K562 (cell line): ENCODE measurements at regions not wholly inside any gene's neighbourhood (a gene's known extent, or its start where the extent isn't known, plus 50 kb on each side); places are given as distances from the start of the nearest gene placed in this dataset.
"Not testable (repeated sequence)": the region's sequence is repeated elsewhere in the genome, so short reads cannot be mapped to it uniquely, and the experiment has no call there.

Experiments used
- ATAC-seq: fragments of 200-7000 bp; cut with Tn5 transposase; 3 replicates; pipeline ENCODE4 v1.9.1; 2020; ENCODE audit warnings: moderate library complexity
- BruUV-seq: library from RNA; stranded (reverse); fragments of 400-500 nt; replicated peaks from 2 replicates; lab custom pipeline; 2021; lab: Mats Ljungman, UMichigan
- CTCF ChIA-PET: fragments of 300-600 bp; formaldehyde crosslinking; extraction: SDS; loops from one replicate; lab custom pipeline; 2021; ENCODE audit warnings: low intra/inter-chr PET ratio; lab: Yijun Ruan, JAX
- POLR2A ChIA-PET: fragments of 300-600, 350-650 bp; sonication (Branson Sonifier 250); formaldehyde crosslinking; extraction: SDS; loops from one replicate; lab custom pipeline; 2021; ENCODE audit warnings: antibody characterized with exemption, inconsistent platforms; lab: Yijun Ruan, JAX
- DNase-seq, 4 experiments: peaks; one replicate each; pipeline versions ENCODE4 v3.0.0 to v3.0.0-alpha.2; 2011 to 2018; ENCODE audit warnings: low spot score in 3 of 4, mixed read lengths in 3 of 4; ENCODE audit errors: extremely low read depth in 1 of 4
- FAIRE-seq: peaks from 2 replicates; lab custom pipeline; 2011; peaks lifted over from hg19 to GRCh38; lab: Jason Lieb, UNC
- H2AFZ ChIP-seq: 2 replicates; pipeline ENCODE4 v1.6.0; 2011; ENCODE audit warnings: low read depth, low read length, control low read depth, inconsistent platforms
- H3K27ac ChIP-seq: fragments of 200-600 bp; 3 replicates; pipeline ENCODE4 v1.8.0; 2011; ENCODE audit warnings: low read depth, mild to moderate bottlenecking, control low read depth, inconsistent platforms, low read length, moderate library complexity, mixed read lengths; ENCODE audit errors: extremely low read depth
- H3K27me3 ChIP-seq, 2 experiments: fragments of 300-600 bp in 1 of 2; 2 replicates in 1 of 2; 3 replicates in 1 of 2; pipeline versions ENCODE4 v1.6.0 to v1.8.0; 2011; ENCODE audit warnings: inconsistent platforms in 2 of 2, low read length in 2 of 2, mild to moderate bottlenecking in 1 of 2, mixed read lengths in 1 of 2, moderate library complexity in 1 of 2; ENCODE audit not compliant: control insufficient read depth in 2 of 2, insufficient read depth in 2 of 2
- H3K36me3 ChIP-seq: fragments of 300-600 bp; 3 replicates; pipeline ENCODE4 v1.8.0; 2011; ENCODE audit warnings: mild to moderate bottlenecking, low read length, inconsistent platforms; ENCODE audit not compliant: control insufficient read depth, insufficient read depth
- H3K4me1 ChIP-seq, 2 experiments: fragments of 200-600 bp in 1 of 2; replicated peaks in 1 of 2; 2 replicates in 1 of 2; 3 replicates in 1 of 2; pipeline versions ENCODE4 v1.5.1 to v1.8.0; 2011; ENCODE audit warnings: inconsistent platforms in 2 of 2, low read length in 2 of 2, mild to moderate bottlenecking in 1 of 2, mixed read lengths in 1 of 2, moderate library complexity in 1 of 2; ENCODE audit not compliant: control insufficient read depth in 2 of 2, insufficient read depth in 2 of 2
- H3K4me2 ChIP-seq: 2 replicates; pipeline ENCODE4 v1.6.1; 2011; ENCODE audit warnings: low read length, control low read depth, inconsistent platforms, mixed read lengths; ENCODE audit not compliant: insufficient read depth
- H3K4me3 ChIP-seq: fragments of 200-600 bp; sonication (generic), shearing (Covaris generic); 2 replicates; pipeline ENCODE4 v1.5.1; 2016; ENCODE audit warnings: control low read depth, inconsistent platforms
- H3K79me2 ChIP-seq: fragments of 200-600 bp; 3 replicates; pipeline ENCODE4 v1.8.0; 2011; ENCODE audit warnings: low read length, inconsistent platforms; ENCODE audit not compliant: control insufficient read depth, insufficient read depth
- H3K9ac ChIP-seq, 2 experiments: 2 replicates each; pipeline versions ENCODE4 v1.6.0 to v1.6.1; 2011; ENCODE audit warnings: low read depth in 2 of 2, low read length in 2 of 2, control low read depth in 1 of 2, inconsistent platforms in 1 of 2, mild to moderate bottlenecking in 1 of 2, mixed read lengths in 1 of 2; ENCODE audit not compliant: insufficient read depth in 1 of 2
- H3K9me1 ChIP-seq: one replicate; pipeline ENCODE4 v1.6.0; 2011; ENCODE audit warnings: inconsistent platforms, mild to moderate bottlenecking, low read length, moderate library complexity; ENCODE audit not compliant: control insufficient read depth, insufficient read depth
- H3K9me3 ChIP-seq: replicated peaks from 2 replicates; pipeline ENCODE4 v1.5.1; 2011; ENCODE audit warnings: low read depth, low read length, inconsistent platforms; ENCODE audit not compliant: control insufficient read depth, insufficient read depth
- H4K20me1 ChIP-seq: replicated peaks from 2 replicates; pipeline ENCODE4 v1.6.1; 2011; ENCODE audit warnings: low read length, inconsistent platforms, mixed read lengths; ENCODE audit not compliant: control insufficient read depth, insufficient read depth
- BACH1 ChIP-seq: fragments of 200-800 bp; sonication (Bioruptor generic); IDR thresholded peaks from 2 replicates; pipeline ENCODE4 v1.6.1; 2016; ENCODE audit warnings: missing genetic modification characterization, missing compliant biosample characterization
- C11orf30 ChIP-seq: fragments of 450-650 bp; IDR thresholded peaks from 2 replicates; pipeline ENCODE4 v1.6.1; 2016; ENCODE audit warnings: low read depth, mild to moderate bottlenecking
- CBFA2T3 ChIP-seq: fragments of 450-650 bp; IDR thresholded peaks from 2 replicates; pipeline ENCODE4 v1.6.1; 2017
- CEBPG ChIP-seq, 3 experiments: fragments of 200-800 bp in 1 of 3; sonication (Bioruptor generic) in 1 of 3; sonication (generic) in 1 of 3; formaldehyde crosslinking in 1 of 3; IDR thresholded peaks in 2 of 3; conservative IDR thresholded peaks in 1 of 3; 2 replicates each; pipeline versions ENCODE4 v1.6.1 to v1.8.0; 2016 to 2022; ENCODE audit warnings: missing compliant biosample characterization in 2 of 3, missing genetic modification characterization in 2 of 3, mild to moderate bottlenecking in 1 of 3, missing genetic modification reagents in 1 of 3
- CREM ChIP-seq: IDR thresholded peaks from 2 replicates; pipeline ENCODE4 v1.6.1; 2014; ENCODE audit warnings: antibody characterized with exemption, low read depth
- DPF2 ChIP-seq: fragments of 450-650 bp; IDR thresholded peaks from 2 replicates; pipeline ENCODE4 v1.6.1; 2016
- EP300 ChIP-seq: IDR thresholded peaks from 2 replicates; pipeline ENCODE4 v1.6.1; 2012; ENCODE audit warnings: low read length, improper control_type of control experiment
- FOSL1 ChIP-seq: fragments of 200-800 bp; sonication (Bioruptor generic); conservative IDR thresholded peaks from 2 replicates; pipeline ENCODE4 v1.6.1; 2016; ENCODE audit warnings: missing genetic modification characterization, missing compliant biosample characterization
- HDAC1 ChIP-seq, 2 experiments: fragments of 450-650 bp; IDR thresholded peaks; 2 replicates each; pipeline ENCODE4 v1.6.1; 2016 to 2017; ENCODE audit warnings: inconsistent platforms in 1 of 2, mild to moderate bottlenecking in 1 of 2, moderate library complexity in 1 of 2
- HDAC2 ChIP-seq: fragments of 450-650 bp; IDR thresholded peaks from 2 replicates; pipeline ENCODE4 v1.6.1; 2016; ENCODE audit warnings: mild to moderate bottlenecking
- MAFF ChIP-seq: IDR thresholded peaks from 2 replicates; pipeline ENCODE4 v1.6.1; 2012; ENCODE audit warnings: low read length, improper control_type of control experiment
- MAFK ChIP-seq: IDR thresholded peaks from 2 replicates; pipeline ENCODE4 v1.6.1; 2011; ENCODE audit warnings: low read length, improper control_type of control experiment
- SIN3A ChIP-seq, 2 experiments: fragments of 150-350 bp in 1 of 2; IDR thresholded peaks; 2 replicates each; pipeline ENCODE4 v1.6.1; 2011 to 2016; ENCODE audit warnings: borderline replicate concordance in 2 of 2, low read depth in 2 of 2, low read length in 2 of 2, mild to moderate bottlenecking in 2 of 2, moderate library complexity in 2 of 2; ENCODE audit not compliant: control insufficient read depth in 1 of 2
- SMARCA4 ChIP-seq: fragments of 450-650 bp; IDR thresholded peaks from 2 replicates; pipeline ENCODE4 v1.6.1; 2016
- SMARCE1 ChIP-seq: fragments of 450-650 bp; IDR thresholded peaks from 2 replicates; pipeline ENCODE4 v1.7.1; 2016; ENCODE audit warnings: mild to moderate bottlenecking
- ZNF263 ChIP-seq: sonication (generic); formaldehyde crosslinking; IDR thresholded peaks from 2 replicates; pipeline ENCODE4 v1.8.0; 2022; ENCODE audit warnings: mild to moderate bottlenecking, missing genetic modification reagents, borderline replicate concordance
- ZNF316 ChIP-seq: fragments of 450-650 bp; IDR thresholded peaks from 2 replicates; pipeline ENCODE4 v1.6.1; 2016
- ZNF766 ChIP-seq: fragments of 200-800 bp; sonication (Bioruptor generic); conservative IDR thresholded peaks from 2 replicates; pipeline ENCODE4 v1.6.1; 2016; ENCODE audit warnings: missing genetic modification characterization, missing compliant biosample characterization
- WGBS: fragments of 100-300 bp; shearing (Covaris generic); methylation state at CpG from one replicate; pipeline ENCODE4 v1.1.6; 2016; ENCODE audit warnings: low coverage, mixed read lengths; ENCODE audit not compliant: insufficient coverage; ENCODE audit errors: missing lambda C conversion rate; 5-methylcytosine and 5-hydroxymethylcytosine counted together
- in situ Hi-C: fragments of 300-500 bp; cut with MboI; formaldehyde crosslinking; loops from 4 replicates; pipeline ENCODE4 v1.15.0; 2018; ENCODE audit warnings: inconsistent platforms, mixed read lengths
- intact Hi-C: fragments of 100-400 bp; cut with micrococcal nuclease; formaldehyde crosslinking; loops from 2 replicates; pipeline ENCODE4 v1.14.2; 2022
- TF ChIP-seq, protein P1 (sequence below), 2 experiments: fragments of 450-650 bp; IDR thresholded peaks; 2 replicates each; pipeline ENCODE4 v1.6.1; 2018; ENCODE audit warnings: mild to moderate bottlenecking in 2 of 2, low read depth in 1 of 2; ENCODE audit not compliant: partially characterized antibody in 2 of 2

DNA sequence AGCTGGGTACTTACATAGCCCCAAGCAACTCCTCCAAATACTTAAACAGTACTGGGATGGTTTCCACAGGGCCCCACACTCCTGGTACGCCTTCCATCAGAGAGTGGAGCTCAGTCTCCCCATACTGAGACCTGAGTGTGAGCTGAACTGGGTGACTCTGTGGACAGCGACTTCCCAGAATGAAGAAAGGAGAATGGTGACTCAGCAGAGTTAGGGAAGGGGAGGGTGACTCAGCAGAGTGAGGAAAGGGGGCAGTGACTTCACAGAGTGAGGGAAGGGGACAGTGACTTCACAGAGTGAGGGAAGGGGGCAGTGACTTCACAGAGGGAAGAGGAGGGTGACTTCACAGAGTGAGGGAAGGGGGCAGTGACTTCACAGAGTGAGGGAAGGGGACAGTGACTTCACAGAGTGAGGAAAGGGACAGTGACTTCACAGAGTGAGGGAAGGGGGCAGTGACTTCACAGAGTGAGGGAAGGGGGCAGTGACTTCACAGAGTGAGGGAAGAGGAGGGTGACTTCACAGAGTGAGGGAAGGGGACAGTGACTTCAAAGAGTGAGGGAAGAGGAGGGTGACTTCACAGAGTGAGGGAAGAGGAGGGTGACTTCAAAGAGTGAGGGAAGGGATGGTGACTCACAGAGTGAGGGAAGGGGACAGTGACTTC lies 141.3 kb upstream of the PITRM1 start:
- peak; percentile 95 for ATAC-seq
- intact Hi-C loops; H3K79me2 ChIP-seq; H3K4me3 ChIP-seq; H3K9ac ChIP-seq; H2AFZ ChIP-seq; H3K27me3 ChIP-seq; H3K9me3 ChIP-seq; BruUV-seq; H4K20me1 ChIP-seq; H3K36me3 ChIP-seq; CTCF ChIA-PET; in situ Hi-C loops; H3K9me1 ChIP-seq; TF ChIP-seq CEBPG (tag; conservative IDR thresholded peaks at IDR 0.05 in 1 of 2, IDR thresholded peaks at IDR 0.05 in 1 of 2): not testable (repeated sequence)
- WGBS, result 0% methylated on average over 2 of the region's 2 CpGs
- POLR2A ChIA-PET, result interaction anchor here (0.6 to 1.0 kb wide), 2 partner anchors 8 to 117 kb away, joined by 3 to 4 read pairs; no protein-coding TSS in a partner anchor
- DNase-seq, result peak; percentile 74 to 82 (median 75)
- Histone ChIP-seq H3K4me2 (peak overlapping the region; percentile 25; the same call in 1 of the 2 replicates), H3K27ac (peak overlapping the region; percentile 1; the same call in 1 of the 3 replicates), H3K4me1 (peaks cover 5 to 13% of the 10 kb centered on the region in 2 experiments; a peak in 4 of 5 replicates)
- FAIRE-seq, result peak; percentile 79
- TF ChIP-seq HDAC2 (peak; percentile 64; the same call in 1 of the 2 replicates), HDAC1 (IDR thresholded peaks at IDR 0.05) (peak in 1 of 2 experiments; percentile 47; a peak in 2 of 4 replicates), DPF2 (peak; percentile 85), ZNF263 (CRISPR knock-in tag) (peak; percentile 87), EP300 (peak; percentile 29; the same call in 1 of the 2 replicates), SMARCA4 (peak; percentile 81), C11orf30 (peak; percentile 100), SMARCE1 (peak; percentile 59; the same call in 1 of the 2 replicates), ZNF316 (peak; percentile 100), CBFA2T3 (peak; percentile 16; the same call in 1 of the 2 replicates), SIN3A (IDR thresholded peaks at IDR 0.05; ENCODE audit: borderline replicate concordance in 2 of 2, control insufficient read depth in 1 of 2, low read depth in 2 of 2, low read length in 2 of 2) (0 out of 4 replicates have a peak, but pooled peaks of 1 of the 2 experiments have one; percentile 36), MAFK (peak; percentile 95), ZNF766 (CRISPR knock-in tag) (0 out of 2 replicates have a peak, but pooled peaks have one; percentile 17), FOSL1 (tag) (peak; percentile 89), MAFF (peak; percentile 97), CEBPG (CRISPR knock-in tag; IDR thresholded peaks at IDR 0.05) (0 out of 2 replicates have a peak, but pooled peaks have one; percentile 21), CREM (peak; percentile 90), BACH1 (peak; percentile 99)
- TF ChIP-seq, protein P1, sequence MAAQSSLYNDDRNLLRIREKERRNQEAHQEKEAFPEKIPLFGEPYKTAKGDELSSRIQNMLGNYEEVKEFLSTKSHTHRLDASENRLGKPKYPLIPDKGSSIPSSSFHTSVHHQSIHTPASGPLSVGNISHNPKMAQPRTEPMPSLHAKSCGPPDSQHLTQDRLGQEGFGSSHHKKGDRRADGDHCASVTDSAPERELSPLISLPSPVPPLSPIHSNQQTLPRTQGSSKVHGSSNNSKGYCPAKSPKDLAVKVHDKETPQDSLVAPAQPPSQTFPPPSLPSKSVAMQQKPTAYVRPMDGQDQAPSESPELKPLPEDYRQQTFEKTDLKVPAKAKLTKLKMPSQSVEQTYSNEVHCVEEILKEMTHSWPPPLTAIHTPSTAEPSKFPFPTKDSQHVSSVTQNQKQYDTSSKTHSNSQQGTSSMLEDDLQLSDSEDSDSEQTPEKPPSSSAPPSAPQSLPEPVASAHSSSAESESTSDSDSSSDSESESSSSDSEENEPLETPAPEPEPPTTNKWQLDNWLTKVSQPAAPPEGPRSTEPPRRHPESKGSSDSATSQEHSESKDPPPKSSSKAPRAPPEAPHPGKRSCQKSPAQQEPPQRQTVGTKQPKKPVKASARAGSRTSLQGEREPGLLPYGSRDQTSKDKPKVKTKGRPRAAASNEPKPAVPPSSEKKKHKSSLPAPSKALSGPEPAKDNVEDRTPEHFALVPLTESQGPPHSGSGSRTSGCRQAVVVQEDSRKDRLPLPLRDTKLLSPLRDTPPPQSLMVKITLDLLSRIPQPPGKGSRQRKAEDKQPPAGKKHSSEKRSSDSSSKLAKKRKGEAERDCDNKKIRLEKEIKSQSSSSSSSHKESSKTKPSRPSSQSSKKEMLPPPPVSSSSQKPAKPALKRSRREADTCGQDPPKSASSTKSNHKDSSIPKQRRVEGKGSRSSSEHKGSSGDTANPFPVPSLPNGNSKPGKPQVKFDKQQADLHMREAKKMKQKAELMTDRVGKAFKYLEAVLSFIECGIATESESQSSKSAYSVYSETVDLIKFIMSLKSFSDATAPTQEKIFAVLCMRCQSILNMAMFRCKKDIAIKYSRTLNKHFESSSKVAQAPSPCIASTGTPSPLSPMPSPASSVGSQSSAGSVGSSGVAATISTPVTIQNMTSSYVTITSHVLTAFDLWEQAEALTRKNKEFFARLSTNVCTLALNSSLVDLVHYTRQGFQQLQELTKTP (IDR thresholded peaks at IDR 0.05; ENCODE audit: low read depth in 1 of 2, partially characterized antibody in 2 of 2), result peak in 1 of 2 experiments; percentile 77
